ENCODE measurements at regions not wholly inside any gene's neighbourhood (a gene's known extent, or its start where the extent isn't known, plus 50 kb on each side); places are given as distances from the start of the nearest gene placed in this dataset.

- Histone ChIP-seq H3K4me2 (ENCODE audit: low read length) (no peak overlapping the region), H2AFZ (ENCODE audit: low read depth, low read length) (no peak overlapping the region), H3K79me2 (replicated peaks; ENCODE audit: insufficient read depth, low read length) (no peaks in the 10 kb centered on the region), H3K36me3 (ENCODE audit: insufficient read depth, low read length) (no peaks in the 10 kb centered on the region), H4K20me1 (ENCODE audit: insufficient read depth) (no peaks in the 10 kb centered on the region), H3K9ac (ENCODE audit: low read length) (no peak overlapping the region), H3K27ac (ENCODE audit: low read length) (no peak overlapping the region), H3K27me3 (ENCODE audit: insufficient read depth, low read depth, low read length) (no peaks in the 10 kb centered on the region), H3K9me3 (ENCODE audit: low read length) (no peaks in the 10 kb centered on the region), H3K4me3 (ENCODE audit: low read length) (no peak overlapping the region), H3K9me2 (ENCODE audit: insufficient read depth, low read length) (no peaks in the 10 kb centered on the region), H3F3A (ENCODE audit: insufficient read depth, low read length, poor library complexity, severe bottlenecking) (no peaks in the 10 kb centered on the region)
- TF ChIP-seq RAD21 (conservative IDR thresholded peaks at IDR 0.05): no peak
- TF ChIP-seq EP300 (conservative IDR thresholded peaks at IDR 0.05; ENCODE audit: poor library complexity, severe bottlenecking): no peak
- TF ChIP-seq TAF1 (IDR thresholded peaks at IDR 0.05; ENCODE audit: low read depth): no peak
- TF ChIP-seq POLR2AphosphoS5 (IDR thresholded peaks at IDR 0.05): no peak
- no peak for TF ChIP-seq EZH2 (IDR thresholded peaks at IDR 0.05; ENCODE audit: borderline replicate concordance, insufficient read depth, low read length, poor library complexity, severe bottlenecking)
- no peak for TF ChIP-seq CTCF (IDR thresholded peaks at IDR 0.05; ENCODE audit: poor library complexity, severe bottlenecking)
- no peak for TF ChIP-seq MXI1 (conservative IDR thresholded peaks at IDR 0.05; ENCODE audit: poor library complexity, severe bottlenecking)
- no peak for TF ChIP-seq REST (IDR thresholded peaks at IDR 0.05; ENCODE audit: borderline replicate concordance)
- TF ChIP-seq SMC3 (conservative IDR thresholded peaks at IDR 0.05; ENCODE audit: poor library complexity): no peak
Observed at GRCh38 chr3:70840106-70840870, 527.9 kb upstream of the MDFIC2 start.

GRCh38 chr3:70833239-70833960 is 521.0 kb upstream of the MDFIC2 start:
- Histone ChIP-seq H4K20me1 (ENCODE audit: insufficient read depth) (no peaks in the 10 kb centered on the region), H2AFZ (ENCODE audit: low read depth, low read length) (no peak overlapping the region), H3K4me3 (ENCODE audit: low read length) (no peak overlapping the region), H3K27me3 (ENCODE audit: insufficient read depth, low read depth, low read length) (no peaks in the 10 kb centered on the region), H3K4me2 (ENCODE audit: low read length) (no peak overlapping the region), H3K9me3 (ENCODE audit: low read length) (no peaks in the 10 kb centered on the region), H3F3A (ENCODE audit: insufficient read depth, low read length, poor library complexity, severe bottlenecking) (no peaks in the 10 kb centered on the region), H3K9ac (ENCODE audit: low read length) (no peak overlapping the region), H3K27ac (ENCODE audit: low read length) (no peak overlapping the region), H3K9me2 (ENCODE audit: insufficient read depth, low read length) (no peaks in the 10 kb centered on the region), H3K79me2 (replicated peaks; ENCODE audit: insufficient read depth, low read length) (no peaks in the 10 kb centered on the region), H3K36me3 (ENCODE audit: insufficient read depth, low read length) (no peaks in the 10 kb centered on the region)
- TF ChIP-seq CTCF (IDR thresholded peaks at IDR 0.05; ENCODE audit: poor library complexity, severe bottlenecking): no peak
- TF ChIP-seq SMC3 (conservative IDR thresholded peaks at IDR 0.05; ENCODE audit: poor library complexity): no peak
- no peak for TF ChIP-seq REST (IDR thresholded peaks at IDR 0.05; ENCODE audit: borderline replicate concordance)
- no peak for TF ChIP-seq EP300 (conservative IDR thresholded peaks at IDR 0.05; ENCODE audit: poor library complexity, severe bottlenecking)
- no peak for TF ChIP-seq EZH2 (IDR thresholded peaks at IDR 0.05; ENCODE audit: borderline replicate concordance, insufficient read depth, low read length, poor library complexity, severe bottlenecking)
- no peak for TF ChIP-seq TAF1 (IDR thresholded peaks at IDR 0.05; ENCODE audit: low read depth)

Measured in neural cell (in vitro differentiated cells).